Thymus (tissue), 11 donors: ENCODE measurements at regions not wholly inside any gene's neighbourhood (a gene's known extent, or its start where the extent isn't known, plus 50 kb on each side); places are given as distances from the start of the nearest gene placed in this dataset.
"Not testable (repeated sequence)": the region's sequence is repeated elsewhere in the genome, so short reads cannot be mapped to it uniquely, and the experiment has no call there.

ENCODE experiments used
- DNase-seq, 9 donors: peaks; one replicate each; pipeline ENCODE4 v3.0.0-alpha.2; 2013; ENCODE audit warnings: low spot score in 9 of 9, low read depth in 6 of 9, missing footprints in 1 of 9
- H3K27ac ChIP-seq, 2 donors: one replicate each; pipeline ENCODE4 v1.5.1; 2013; ENCODE audit warnings: control low read depth in 1 of 2, low read depth in 1 of 2, low read length in 1 of 2, mild to moderate bottlenecking in 1 of 2, moderate library complexity in 1 of 2
- H3K27me3 ChIP-seq, 2 donors: one replicate each; pipeline ENCODE4 v1.5.1; 2013; ENCODE audit warnings: low read length in 1 of 2; ENCODE audit not compliant: control insufficient read depth in 2 of 2, insufficient read depth in 1 of 2
- H3K36me3 ChIP-seq, 2 donors: one replicate each; pipeline ENCODE4 v1.5.1; 2013; ENCODE audit warnings: low read length in 1 of 2, mild to moderate bottlenecking in 1 of 2, moderate library complexity in 1 of 2; ENCODE audit not compliant: control insufficient read depth in 2 of 2, insufficient read depth in 2 of 2
- H3K4me1 ChIP-seq, 2 donors: one replicate each; pipeline ENCODE4 v1.5.1; 2013; ENCODE audit warnings: low read length in 2 of 2; ENCODE audit not compliant: control insufficient read depth in 2 of 2, insufficient read depth in 2 of 2
- H3K4me3 ChIP-seq, 2 donors: one replicate each; pipeline ENCODE4 v1.5.1; 2013; ENCODE audit warnings: low read length in 2 of 2, control low read depth in 1 of 2, mild to moderate bottlenecking in 1 of 2
- H3K9me3 ChIP-seq, 2 donors: one replicate each; pipeline ENCODE4 v1.5.1; 2013; ENCODE audit warnings: low read length in 1 of 2, mild to moderate bottlenecking in 1 of 2; ENCODE audit not compliant: control insufficient read depth in 2 of 2, insufficient read depth in 1 of 2
- WGBS: extraction: QIAGEN DNeasy Blood & Tissue Kit; methylation state at CpG from one replicate; pipeline ENCODE4 v1.1.7; 2013; 5-methylcytosine and 5-hydroxymethylcytosine counted together
- donor health status: healthy.

DNA sequence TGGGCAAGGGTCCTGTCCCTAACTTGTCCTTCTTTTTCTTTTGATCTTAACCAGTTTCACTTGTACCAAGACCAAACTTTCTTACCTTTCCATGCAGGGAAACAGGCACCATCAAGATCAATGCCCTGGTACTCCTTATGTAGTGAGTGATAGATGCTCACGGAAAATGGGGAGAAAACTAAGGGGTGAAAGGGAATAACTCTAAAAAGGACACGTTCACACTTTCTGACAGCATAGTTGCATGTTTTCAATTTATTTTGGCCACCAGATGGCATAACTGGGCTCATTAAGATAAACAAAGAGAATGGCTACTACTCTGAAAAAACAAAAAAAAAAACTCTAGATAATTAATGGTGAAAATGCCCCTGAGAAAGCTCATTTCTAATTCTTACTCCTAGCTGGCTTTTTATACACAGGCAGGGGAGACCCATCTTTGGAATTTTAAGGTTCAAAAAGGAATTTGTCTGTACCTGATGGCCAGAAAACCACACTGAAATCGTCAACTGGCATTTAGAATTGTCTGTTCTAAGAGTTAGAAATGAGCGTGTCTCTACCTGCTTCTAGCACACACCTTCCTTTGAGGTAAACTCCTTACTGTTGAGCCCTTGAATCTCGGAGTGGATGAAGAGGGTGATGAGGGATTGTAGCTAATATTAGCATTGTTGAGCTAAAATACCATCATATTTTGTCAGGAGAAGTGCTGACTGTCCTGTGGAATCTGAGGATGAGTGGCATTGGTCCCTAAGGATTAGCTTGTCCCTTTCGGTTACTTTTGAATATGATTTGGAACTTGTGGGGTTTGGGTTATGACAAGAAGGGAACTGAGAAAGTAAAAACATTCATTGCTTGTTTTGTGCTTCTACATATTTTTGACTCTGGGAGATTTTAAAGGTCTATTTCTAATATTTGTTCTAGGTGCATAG is 62.2 kb upstream of the DDR1 start:
- Histone ChIP-seq H3K36me3 (peaks cover 0 to 19% of the 10 kb centered on the region in 2 donors), H3K4me3 (no peak overlapping the region), H3K9me3 (no peaks in the 10 kb centered on the region), H3K27ac (peak overlapping the region in 1 of 2 donors; percentile 18), H3K27me3 (no peaks in the 10 kb centered on the region), H3K4me1 (peaks cover 3 to 14% of the 10 kb centered on the region in 2 donors)
- 79% methylated on average over 6 of the region's 6 CpGs for WGBS
- DNase-seq = peak in 1 of 9 donors; percentile 73

DNA sequence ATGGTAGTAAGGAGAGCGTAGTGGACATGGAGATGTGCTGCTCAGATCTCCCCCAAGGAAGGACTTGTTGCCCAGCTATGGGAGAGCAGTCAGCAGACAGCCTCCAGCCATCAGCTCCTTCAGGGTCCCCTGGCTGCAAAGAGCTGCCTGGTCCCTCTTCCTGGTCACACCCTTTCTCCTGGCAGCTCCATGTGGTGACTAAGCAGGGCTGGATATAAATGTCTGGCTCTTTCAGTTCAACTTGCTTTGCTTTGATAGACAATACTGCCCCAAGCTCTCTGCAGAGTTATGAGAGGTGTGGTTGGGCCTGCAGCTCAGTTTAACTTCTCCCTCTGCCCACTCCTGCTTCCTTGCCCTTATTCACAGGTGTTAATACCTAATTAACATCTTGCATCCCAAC is 64.1 kb upstream of the DDR1 start:
- 100% methylated on average over 1 of the region's 1 CpG for WGBS
- Histone ChIP-seq H3K27ac (peak overlapping the region in 1 of 2 donors; percentile 5), H3K4me1 (peaks cover 0 to 10% of the 10 kb centered on the region in 2 donors), H3K36me3 (peaks cover 0 to 19% of the 10 kb centered on the region in 2 donors), H3K4me3 (no peak overlapping the region), H3K9me3 (no peaks in the 10 kb centered on the region), H3K27me3 (no peaks in the 10 kb centered on the region)
- DNase-seq = no peak

DNA sequence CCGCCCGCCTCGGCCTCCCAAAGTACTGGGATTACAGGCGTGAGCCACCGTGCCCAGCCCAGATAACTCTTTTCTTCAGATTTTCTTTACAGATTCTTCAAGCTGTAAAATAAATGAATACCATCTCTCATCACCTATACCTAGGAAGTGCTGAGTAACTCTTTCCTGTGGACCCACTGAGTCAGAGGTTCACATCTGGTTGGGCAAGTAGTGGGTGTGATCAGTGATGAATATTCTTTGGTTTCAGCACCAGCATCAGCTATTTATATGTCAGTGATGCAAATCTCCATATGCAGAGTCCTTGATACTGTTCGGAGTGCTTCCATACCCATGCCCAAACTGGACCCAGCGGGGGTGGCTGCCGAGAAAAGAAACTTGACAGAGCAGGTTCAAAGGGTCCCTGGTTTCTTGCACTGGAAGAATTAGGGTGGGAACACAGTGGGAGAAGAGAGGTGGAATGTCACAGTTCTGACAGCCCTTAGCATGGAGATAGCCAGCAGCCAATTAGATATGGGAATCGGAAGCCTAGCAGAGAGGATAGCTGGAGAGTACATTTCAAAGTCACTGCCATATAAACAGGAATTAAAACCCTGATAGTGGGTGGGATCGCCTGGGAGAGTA is 64.9 kb upstream of the DDR1 start:
- DNase-seq = no peak
- H3K4me3 ChIP-seq = no peak overlapping the region
- H3K9me3 ChIP-seq = no peaks in the 10 kb centered on the region
- no peaks in the 10 kb centered on the region for H3K27me3 ChIP-seq
- WGBS = 98% methylated on average over 10 of the region's 10 CpGs
- peaks cover 0 to 15% of the 10 kb centered on the region in 2 donors for H3K36me3 ChIP-seq
- H3K27ac ChIP-seq = no peak overlapping the region
- peaks cover 0 to 11% of the 10 kb centered on the region in 2 donors for H3K4me1 ChIP-seq

DNA sequence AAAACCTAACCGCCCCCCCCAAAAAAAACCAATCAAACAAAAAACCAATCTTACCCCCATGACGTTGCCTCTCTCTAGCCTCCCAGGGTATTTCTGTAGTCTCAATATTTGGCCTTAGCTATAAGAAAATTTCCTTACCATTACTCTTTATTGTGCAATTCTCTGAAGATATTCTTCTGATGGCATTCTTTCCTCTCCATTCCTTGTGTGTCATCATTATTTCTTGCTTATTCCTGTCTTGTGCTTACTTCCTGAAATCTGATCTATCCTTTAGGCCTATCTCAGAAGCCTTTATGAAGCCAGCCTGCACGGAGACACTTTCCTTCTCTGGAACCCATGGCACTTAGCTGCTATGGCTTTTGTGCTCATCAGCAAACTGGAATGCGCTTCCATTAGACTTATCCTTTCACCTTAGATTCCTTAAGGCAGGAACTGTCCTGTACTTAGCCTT is 65.9 kb upstream of the DDR1 start:
- WGBS = 96% methylated on average over 4 of the region's 4 CpGs
- Histone ChIP-seq H3K27me3 (no peaks in the 10 kb centered on the region), H3K36me3 (peaks cover 0 to 16% of the 10 kb centered on the region in 2 donors), H3K4me1 (peaks cover 4 to 19% of the 10 kb centered on the region in 2 donors), H3K27ac (no peak overlapping the region), H3K4me3 (no peak overlapping the region), H3K9me3 (no peaks in the 10 kb centered on the region)
- no peak for DNase-seq

DNA sequence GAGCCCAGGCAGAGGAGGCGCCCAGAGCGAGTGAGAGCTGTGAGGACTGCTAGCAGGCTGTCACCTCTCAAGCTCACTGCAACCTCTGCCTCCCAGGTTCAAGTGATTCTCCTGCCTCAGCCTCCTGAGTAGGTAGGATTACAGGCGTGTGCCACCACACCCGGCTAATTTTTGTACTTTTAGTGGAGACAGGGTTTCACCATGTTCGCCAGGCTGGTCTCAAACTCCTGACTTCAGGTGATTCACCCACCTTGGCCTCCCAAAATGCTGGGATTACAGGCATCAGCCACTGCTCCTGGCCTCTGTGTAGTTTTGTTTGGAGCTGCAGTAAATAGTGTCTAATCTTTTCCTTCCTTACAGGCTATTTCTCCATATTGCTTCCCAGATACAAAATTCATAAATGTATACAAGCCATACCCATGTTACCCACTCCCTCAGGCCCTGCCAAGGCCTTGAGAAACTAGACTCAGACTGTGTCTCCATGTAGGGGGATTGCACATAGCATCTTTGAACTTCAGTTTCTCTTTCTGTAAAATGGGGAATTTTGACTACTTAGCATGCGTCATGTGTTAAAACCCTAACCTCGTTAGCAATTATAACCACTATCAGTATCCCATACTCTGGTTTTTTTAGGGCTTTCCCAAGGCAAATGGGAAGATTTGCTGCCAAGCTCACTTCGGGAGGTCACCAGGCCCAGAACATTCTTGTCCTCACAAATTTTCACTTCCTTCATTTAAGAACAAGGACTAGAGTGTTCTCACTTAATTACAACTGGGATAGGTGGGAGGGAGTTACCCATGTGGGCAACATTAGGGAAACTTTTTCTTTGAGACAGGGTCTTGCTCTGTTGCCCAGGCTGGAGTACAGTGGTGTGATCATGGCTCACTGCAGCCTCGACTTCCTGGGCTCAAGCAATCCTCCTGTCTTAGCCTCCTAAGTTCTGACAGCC is 67.3 kb upstream of the DDR1 start:
- Histone ChIP-seq H3K4me3 (no peak overlapping the region), H3K27me3 (no peaks in the 10 kb centered on the region), H3K27ac (no peak overlapping the region), H3K36me3 (peaks cover 0 to 16% of the 10 kb centered on the region in 2 donors), H3K4me1 (peaks cover 4 to 19% of the 10 kb centered on the region in 2 donors), H3K9me3 (no peaks in the 10 kb centered on the region)
- DNase-seq = no peak
- WGBS = 95% methylated on average over 9 of the region's 9 CpGs

DNA sequence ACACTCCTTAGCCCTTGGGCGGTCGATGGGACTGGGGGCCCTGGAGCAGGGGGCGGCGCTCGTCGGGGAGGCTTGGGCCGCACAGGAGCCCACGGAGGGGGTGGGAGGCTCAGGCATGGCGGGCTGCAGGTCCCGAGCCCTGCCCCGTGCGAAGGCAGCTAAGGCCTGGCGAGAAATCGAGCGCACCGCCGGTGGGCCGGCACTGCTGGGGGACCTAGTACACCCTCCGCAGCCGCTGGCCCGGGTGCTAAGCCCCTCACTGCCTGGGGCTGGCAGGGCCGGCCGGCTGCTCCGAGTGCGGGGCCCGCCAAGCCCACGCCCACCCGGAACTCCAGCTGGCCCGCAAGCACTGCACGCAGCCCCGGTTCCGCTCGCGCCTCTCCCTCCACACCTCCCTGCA is 68.0 kb upstream of the DDR1 start:
- Histone ChIP-seq H3K4me1 (peaks cover 4 to 21% of the 10 kb centered on the region in 2 donors), H3K36me3 (peaks cover 0 to 13% of the 10 kb centered on the region in 2 donors)
- H3K4me3 ChIP-seq, H3K27me3 ChIP-seq, DNase-seq, H3K27ac ChIP-seq, H3K9me3 ChIP-seq: not testable (repeated sequence)
- WGBS = 96% methylated on average over 34 of the region's 34 CpGs

DNA sequence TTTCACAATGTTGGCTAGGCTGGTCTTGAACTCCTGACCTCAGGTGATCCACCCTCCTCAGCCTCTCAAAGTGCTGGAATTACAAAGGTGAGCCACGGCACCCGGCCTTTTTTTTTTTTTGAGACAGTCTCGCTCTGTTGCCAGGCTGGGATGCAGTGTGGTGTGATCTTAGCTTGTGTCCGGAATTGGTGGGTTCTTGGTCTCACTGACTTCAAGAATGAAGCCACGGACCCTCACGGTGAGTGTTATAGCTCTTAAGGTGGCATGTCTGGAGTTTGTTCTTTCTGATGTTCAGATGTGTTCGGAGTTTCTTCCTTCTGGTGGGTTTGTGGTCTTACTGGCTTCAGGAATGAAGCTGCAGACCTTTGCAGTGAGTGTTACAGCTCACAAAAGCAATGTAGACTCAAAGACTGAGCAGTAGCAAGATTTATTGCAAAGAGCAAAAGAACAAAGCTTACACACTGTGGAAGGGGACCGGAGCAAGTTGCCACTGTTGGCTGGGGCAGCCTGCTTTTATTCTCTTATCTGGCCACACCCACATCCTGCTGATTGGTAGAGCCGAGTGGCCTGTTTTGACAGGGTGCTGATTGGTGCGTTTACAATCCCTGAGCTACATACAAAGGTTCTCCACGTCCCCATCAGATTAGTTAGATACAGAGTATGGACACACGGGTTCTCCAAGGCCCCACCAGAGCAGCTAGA is 69.1 kb upstream of the DDR1 start:
- not testable (repeated sequence) for DNase-seq, H3K27me3 ChIP-seq, H3K4me3 ChIP-seq, H3K9me3 ChIP-seq, H3K27ac ChIP-seq
- whole genome bisulfite sequencing = 87% methylated on average over 12 of the region's 12 CpGs
- H3K36me3 ChIP-seq = peaks cover 0 to 13% of the 10 kb centered on the region in 2 donors
- H3K4me1 ChIP-seq = peaks cover 4 to 29% of the 10 kb centered on the region in 2 donors
